K562 (cell line): ENCODE measurements at regions not wholly inside any gene's neighbourhood (a gene's known extent, or its start where the extent isn't known, plus 50 kb on each side); places are given as distances from the start of the nearest gene placed in this dataset.

Source experiments
- BCLAF1 ChIP-seq, 2 experiments: fragments of 450-650 bp in 1 of 2; IDR thresholded peaks; 2 replicates each; pipeline ENCODE4 v1.6.1; 2011 to 2017; ENCODE audit warnings: low read depth in 2 of 2, antibody characterized with exemption in 1 of 2, borderline replicate concordance in 1 of 2, low read length in 1 of 2, mild to moderate bottlenecking in 1 of 2, mixed read lengths in 1 of 2; ENCODE audit not compliant: control insufficient read depth in 1 of 2
- CC2D1A ChIP-seq: fragments of 450-650 bp; IDR thresholded peaks from 2 replicates; pipeline ENCODE4 v1.6.1; 2017; ENCODE audit warnings: mild to moderate bottlenecking
- ETS2 ChIP-seq: IDR thresholded peaks from 2 replicates; pipeline ENCODE4 v1.6.1; 2016; ENCODE audit warnings: borderline replicate concordance, missing genetic modification characterization, mild to moderate bottlenecking, moderate library complexity, missing compliant biosample characterization; ENCODE audit not compliant: poor library complexity, severe bottlenecking
- FOXJ2 ChIP-seq: fragments of 200-800 bp; sonication (Bioruptor generic); IDR thresholded peaks from 2 replicates; pipeline ENCODE4 v1.6.1; 2016; ENCODE audit warnings: missing genetic modification characterization, missing compliant biosample characterization
- ID3 ChIP-seq, 2 experiments: fragments of 250-450 bp in 1 of 2; fragments of 450-650 bp in 1 of 2; sonication (Bioruptor Pico) in 1 of 2; IDR thresholded peaks; 2 replicates each; pipeline versions ENCODE4 v1.6.1 to v1.8.0; 2016 to 2021; ENCODE audit warnings: mild to moderate bottlenecking in 2 of 2, moderate library complexity in 2 of 2, missing compliant biosample characterization in 1 of 2, missing genetic modification characterization in 1 of 2
- MAZ ChIP-seq, 2 experiments: fragments of 450-650 bp in 1 of 2; sonication (generic) in 1 of 2; formaldehyde crosslinking; IDR thresholded peaks in 1 of 2; conservative IDR thresholded peaks in 1 of 2; 2 replicates each; pipeline versions ENCODE4 v1.4.0 to v1.5.0; 2020; ENCODE audit warnings: mild to moderate bottlenecking in 1 of 2, missing genetic modification reagents in 1 of 2
- MCM7 ChIP-seq, 2 experiments: fragments of 450-650 bp; IDR thresholded peaks; 2 replicates each; pipeline ENCODE4 v1.6.1; 2016 to 2018
- PTRF ChIP-seq: fragments of 450-650 bp; IDR thresholded peaks from 2 replicates; pipeline ENCODE4 v1.6.1; 2016; ENCODE audit warnings: mild to moderate bottlenecking, missing genetic modification characterization, missing compliant biosample characterization
- TFAP4 ChIP-seq: sonication (generic); formaldehyde crosslinking; IDR thresholded peaks from 2 replicates; pipeline ENCODE4 v1.8.0; 2022; ENCODE audit warnings: missing genetic modification reagents, mild to moderate bottlenecking, moderate library complexity, borderline replicate concordance
- XRCC3 ChIP-seq: fragments of 450-650 bp; IDR thresholded peaks from 2 replicates; pipeline ENCODE4 v1.6.1; 2017; ENCODE audit warnings: mild to moderate bottlenecking, moderate library complexity
- ZNF282 ChIP-seq: sonication (generic); formaldehyde crosslinking; IDR thresholded peaks from 2 replicates; pipeline ENCODE4 v1.8.1; 2023; ENCODE audit warnings: missing genetic modification reagents
- ZNF695 ChIP-seq: fragments of 450-650 bp; formaldehyde crosslinking; IDR thresholded peaks from 2 replicates; pipeline ENCODE4 v1.4.0; 2020; ENCODE audit warnings: mild to moderate bottlenecking, moderate library complexity
- TF ChIP-seq, protein P1 (sequence below): fragments of 250-450 bp; sonication (Bioruptor Pico); IDR thresholded peaks from 2 replicates; pipeline ENCODE4 v1.5.0; 2021; ENCODE audit warnings: mild to moderate bottlenecking, moderate library complexity
- TF ChIP-seq, protein P2 (sequence below): IDR thresholded peaks from 2 replicates; pipeline ENCODE4 v1.6.1; 2012; ENCODE audit warnings: low read depth, low read length, improper control_type of control experiment, borderline replicate concordance
- TF ChIP-seq, protein P3 (sequence below): fragments of 250-450 bp; sonication (Bioruptor Pico); IDR thresholded peaks from 2 replicates; pipeline ENCODE4 v1.8.0; 2021; ENCODE audit warnings: moderate library complexity, mild to moderate bottlenecking, inconsistent platforms

GRCh38 chr6:27838058-27838944 lies 73.9 kb downstream of the OR2B2 start (continued):
- TF ChIP-seq, protein P1, sequence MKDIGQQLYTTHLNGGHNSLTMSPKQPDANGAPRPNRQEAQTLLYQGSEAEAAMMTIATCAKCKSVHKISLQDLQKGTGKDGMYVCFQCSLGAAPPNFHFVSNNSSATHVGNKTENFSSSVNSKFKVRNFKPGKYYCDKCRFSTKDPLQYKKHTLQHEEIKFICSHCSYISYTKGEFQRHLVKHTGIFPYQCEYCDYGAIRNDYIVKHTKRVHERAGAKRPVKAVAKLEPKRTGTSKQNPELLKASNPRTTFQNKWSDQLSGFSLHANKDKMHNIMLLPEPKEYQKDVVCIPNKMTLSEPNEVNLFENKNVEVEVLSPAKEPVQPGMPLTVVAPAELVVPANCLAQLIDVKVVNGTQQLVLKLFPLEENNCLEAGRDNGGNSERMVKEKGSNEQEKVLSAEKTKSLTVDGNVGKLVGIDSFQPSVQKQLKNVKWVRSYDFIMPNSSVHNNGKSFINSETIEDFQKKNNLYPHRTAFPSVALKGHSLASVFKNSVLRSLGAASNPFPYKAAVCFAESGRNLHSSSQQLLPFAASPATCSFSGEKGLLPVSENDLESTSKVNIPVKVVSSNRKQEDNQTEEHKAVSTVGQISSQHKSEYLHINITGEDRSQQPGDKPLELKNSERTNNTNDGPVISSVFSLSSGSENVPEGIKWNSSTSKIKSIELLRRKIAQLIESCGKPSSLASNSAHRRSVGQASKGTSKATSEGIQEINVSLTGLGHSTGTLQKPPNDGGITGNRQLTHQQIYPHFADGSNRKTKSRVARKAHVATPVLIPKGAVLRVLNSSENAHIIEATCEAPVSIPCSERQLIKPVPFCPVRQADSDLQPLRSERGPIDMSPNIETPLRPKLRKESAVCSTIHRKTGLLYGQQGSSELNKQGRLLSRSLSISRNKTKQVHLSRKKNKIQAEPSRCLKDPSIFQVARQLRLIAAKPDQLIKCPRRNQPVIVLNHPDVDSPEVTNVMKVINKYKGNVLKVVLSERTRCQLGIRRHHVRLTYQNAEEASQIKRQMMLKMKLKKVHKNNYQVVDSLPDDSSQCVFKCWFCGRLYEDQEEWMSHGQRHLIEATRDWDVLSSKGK (CRISPR knock-in tag): no peak
- TF ChIP-seq, protein P2, sequence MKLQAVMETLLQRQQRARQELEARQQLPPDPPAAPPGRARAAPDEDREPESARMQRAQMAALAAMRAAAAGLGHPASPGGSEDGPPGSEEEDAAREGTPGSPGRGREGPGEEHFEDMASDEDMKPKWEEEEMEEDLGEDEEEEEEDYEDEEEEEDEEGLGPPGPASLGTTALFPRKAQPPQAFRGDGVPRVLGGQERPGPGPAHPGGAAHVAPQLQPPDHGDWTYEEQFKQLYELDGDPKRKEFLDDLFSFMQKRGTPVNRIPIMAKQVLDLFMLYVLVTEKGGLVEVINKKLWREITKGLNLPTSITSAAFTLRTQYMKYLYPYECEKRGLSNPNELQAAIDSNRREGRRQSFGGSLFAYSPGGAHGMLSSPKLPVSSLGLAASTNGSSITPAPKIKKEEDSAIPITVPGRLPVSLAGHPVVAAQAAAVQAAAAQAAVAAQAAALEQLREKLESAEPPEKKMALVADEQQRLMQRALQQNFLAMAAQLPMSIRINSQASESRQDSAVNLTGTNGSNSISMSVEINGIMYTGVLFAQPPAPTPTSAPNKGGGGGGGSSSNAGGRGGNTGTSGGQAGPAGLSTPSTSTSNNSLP: peak; percentile 31; the same call in 1 of the 2 replicates
- TF ChIP-seq MAZ (CRISPR knock-in tag; conservative IDR thresholded peaks at IDR 0.05 in 1 of 2, IDR thresholded peaks at IDR 0.05 in 1 of 2) (peak; percentile 58 to 72), MCM7 (IDR thresholded peaks at IDR 0.05) (no peak), ZNF282 (no peak), ID3 (CRISPR knock-in tag; IDR thresholded peaks at IDR 0.05) (no peak), ID3 (tag; IDR thresholded peaks at IDR 0.05) (no peak; the same call in none of the 2 replicates), CC2D1A (peak; percentile 95), ETS2 (tag) (no peak), BCLAF1 (IDR thresholded peaks at IDR 0.05; ENCODE audit: borderline replicate concordance in 1 of 2, control insufficient read depth in 1 of 2, low read depth in 2 of 2, low read length in 1 of 2) (peak in 1 of 2 experiments; percentile 35; a peak in 1 of 4 replicates), ZNF695 (CRISPR knock-in tag) (peak; percentile 86; the same call in 1 of the 2 replicates), XRCC3 (no peak), TFAP4 (CRISPR knock-in tag) (peak; percentile 78), FOXJ2 (peak; percentile 81; the same call in 1 of the 2 replicates), PTRF (no peak)
- TF ChIP-seq, protein P3, sequence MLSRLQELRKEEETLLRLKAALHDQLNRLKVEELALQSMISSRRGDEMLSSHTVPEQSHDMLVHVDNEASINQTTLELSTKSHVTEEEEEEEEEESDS: no peak
